Esophagus squamous epithelium (tissue), 5 donors: ENCODE measurements at regions not wholly inside any gene's neighbourhood (a gene's known extent, or its start where the extent isn't known, plus 50 kb on each side); places are given as distances from the start of the nearest gene placed in this dataset.

Source experiments
- DNase-seq: peaks from one replicate; lab custom pipeline; 2025; lab: John Stamatoyannopoulos, UW
- H3K27ac ChIP-seq, 4 donors: fragments of 200-600 bp; sonication (generic); one replicate each; pipeline ENCODE4 v1.5.1; 2016 to 2019; ENCODE audit warnings: mild to moderate bottlenecking in 1 of 4
- H3K27me3 ChIP-seq, 4 donors: fragments of 200-600 bp; sonication (generic); 1 replicate in 3 of 4; 2 replicates in 1 of 4; pipeline versions ENCODE4 v1.5.1 to v1.6.0; 2017 to 2021; ENCODE audit warnings: antibody characterized with exemption in 1 of 4
- H3K36me3 ChIP-seq, 3 donors: fragments of 200-600 bp; sonication (generic); one replicate each; pipeline ENCODE4 v1.5.1; 2016 to 2019
- H3K4me1 ChIP-seq, 3 donors: fragments of 200-600 bp; sonication (generic); one replicate each; pipeline ENCODE4 v1.5.1; 2017 to 2019
- H3K4me3 ChIP-seq, 4 donors: fragments of 200-600 bp; sonication (generic); 1 replicate in 3 of 4; 2 replicates in 1 of 4; pipeline ENCODE4 v1.5.1; 2016 to 2019; ENCODE audit warnings: mild to moderate bottlenecking in 2 of 4, moderate library complexity in 1 of 4
- H3K9me3 ChIP-seq, 3 donors: fragments of 200-600 bp; sonication (generic); one replicate each; pipeline ENCODE4 v1.5.1; 2016 to 2019
- CTCF ChIP-seq, 6 experiments: fragments of 450-650 bp in 4 of 6; fragments of 200-600 bp in 2 of 6; sonication (generic) in 2 of 6; IDR thresholded peaks; one replicate each; pipeline ENCODE4 v1.5.1; 2016 to 2019; ENCODE audit warnings: antibody characterized with exemption in 6 of 6, mild to moderate bottlenecking in 4 of 6, moderate library complexity in 4 of 6
- POLR2A ChIP-seq, 4 donors: fragments of 450-650 bp; IDR thresholded peaks; one replicate each; pipeline ENCODE4 v1.6.1; 2017; ENCODE audit warnings: antibody characterized with exemption in 4 of 4, mild to moderate bottlenecking in 4 of 4, moderate library complexity in 3 of 4
- WGBS, 2 donors: methylation state at CpG; one replicate each; pipeline ENCODE4 v1.1.5; 2018; 5-methylcytosine and 5-hydroxymethylcytosine counted together
- intact Hi-C: fragments of 100-400 bp; cut with DNase I; formaldehyde crosslinking; loops from one replicate; pipeline ENCODE4 v1.15.0; 2022
- donor health status: DM: yes; HTN: yes; CAD: no.

GRCh38 chr10:78932054-78932386 lies 136.7 kb upstream of the ZMIZ1 start:
- DNase-seq: no peak
- WGBS, 2 donors: 63 to 72% methylated on average over 2 of the region's 2 CpGs
- intact Hi-C loops: no loop called here
- Histone ChIP-seq H3K36me3 (no peaks in the 10 kb centered on the region), H3K9me3 (no peaks in the 10 kb centered on the region), H3K27me3 (no peaks in the 10 kb centered on the region), H3K4me3 (no peak overlapping the region), H3K4me1 (peaks cover 14 to 63% (median 22%) of the 10 kb centered on the region in 3 donors), H3K27ac (peak overlapping the region in 2 of 4 donors; percentile 66 to 73)
- no peak for TF ChIP-seq CTCF (IDR thresholded peaks at IDR 0.05)
- no peak for TF ChIP-seq POLR2A (IDR thresholded peaks at IDR 0.05)

- WGBS, 2 donors: 75 to 80% methylated on average over 9 of the region's 9 CpGs
- H3K9me3 ChIP-seq: no peaks in the 10 kb centered on the region
- intact Hi-C loops: no loop called here
- H3K27ac ChIP-seq: peak overlapping the region in 2 of 4 donors; percentile 23 to 66
- H3K27me3 ChIP-seq: no peaks in the 10 kb centered on the region
- DNase-seq: no peak
- TF ChIP-seq POLR2A (IDR thresholded peaks at IDR 0.05): no peak
- TF ChIP-seq CTCF (IDR thresholded peaks at IDR 0.05): no peak
- H3K4me1 ChIP-seq: peaks cover 17 to 63% (median 24%) of the 10 kb centered on the region in 3 donors
- H3K36me3 ChIP-seq: no peaks in the 10 kb centered on the region
- H3K4me3 ChIP-seq: no peak overlapping the region
These were observed 135.9 kb upstream of the ZMIZ1 start for GRCh38 chr10:78932861-78933260.

GRCh38 chr10:78933828-78934531 lies 134.8 kb upstream of the ZMIZ1 start:
- no peaks in the 10 kb centered on the region for H3K27me3 ChIP-seq
- DNase-seq: no peak
- TF ChIP-seq CTCF (IDR thresholded peaks at IDR 0.05) (no peak), POLR2A (IDR thresholded peaks at IDR 0.05) (no peak)
- peaks cover 22 to 66% (median 25%) of the 10 kb centered on the region in 3 donors for H3K4me1 ChIP-seq
- peak overlapping the region in 1 of 4 donors; percentile 23 for H3K27ac ChIP-seq
- WGBS, 2 donors: 75 to 96% methylated on average over 14 of the region's 14 CpGs
- no peaks in the 10 kb centered on the region for H3K36me3 ChIP-seq
- H3K9me3 ChIP-seq: no peaks in the 10 kb centered on the region
- no peak overlapping the region for H3K4me3 ChIP-seq
- intact Hi-C loops: no loop called here

- DNase-seq: no peak
- Histone ChIP-seq H3K36me3 (no peaks in the 10 kb centered on the region), H3K9me3 (no peaks in the 10 kb centered on the region), H3K27me3 (no peaks in the 10 kb centered on the region), H3K4me3 (no peak overlapping the region), H3K27ac (peak overlapping the region in 2 of 4 donors; percentile 84), H3K4me1 (peaks cover 22 to 66% (median 25%) of the 10 kb centered on the region in 3 donors)
- WGBS, 2 donors: 50 to 53% methylated on average over 3 of the region's 3 CpGs
- TF ChIP-seq CTCF (IDR thresholded peaks at IDR 0.05): no peak
- no peak for TF ChIP-seq POLR2A (IDR thresholded peaks at IDR 0.05)
- intact Hi-C loops: no loop called here
These were observed 134.3 kb upstream of the ZMIZ1 start for GRCh38 chr10:78934532-78934898.

GRCh38 chr10:78934994-78935602 lies 133.7 kb upstream of the ZMIZ1 start:
- Histone ChIP-seq H3K27ac (peak overlapping the region in 2 of 4 donors; percentile 84), H3K36me3 (no peaks in the 10 kb centered on the region), H3K9me3 (no peaks in the 10 kb centered on the region), H3K4me1 (peaks cover 22 to 66% (median 25%) of the 10 kb centered on the region in 3 donors), H3K4me3 (no peak overlapping the region), H3K27me3 (no peaks in the 10 kb centered on the region)
- WGBS, 2 donors: 50 to 87% methylated on average over 1 to 4 of the region's 4 CpGs
- intact Hi-C loops: no loop called here
- TF ChIP-seq POLR2A (IDR thresholded peaks at IDR 0.05) (no peak), CTCF (IDR thresholded peaks at IDR 0.05) (no peak)
- no peak for DNase-seq
